ENCODE measurements at regions not wholly inside any gene's neighbourhood (a gene's known extent, or its start where the extent isn't known, plus 50 kb on each side); places are given as distances from the start of the nearest gene placed in this dataset.

GRCh38 chr7:120089968-120090367, 183.0 kb upstream of the KCND2 start:
- TF ChIP-seq CTCF (IDR thresholded peaks at IDR 0.05) (no peak), EZH2 (IDR thresholded peaks at IDR 0.05; ENCODE audit: borderline replicate concordance, insufficient read depth, low read depth, low read length, poor library complexity, severe bottlenecking) (no peak)
- Mint-ChIP-seq H3K4me3 (no peak overlapping the region), H3K27me3 (no peaks in the 10 kb centered on the region), H3K4me1 (no peaks in the 10 kb centered on the region), H3K27ac (no peak overlapping the region), H3K9me3 (ENCODE audit: insufficient read depth) (no peaks in the 10 kb centered on the region)
- 59% methylated on average over 4 of the region's 4 CpGs for WGBS (ENCODE audit: insufficient coverage)
- no peak overlapping the region for H3K4me2 ChIP-seq (replicated peaks; ENCODE audit: low read depth, low read length, poor library complexity, severe bottlenecking)
- H3K9ac ChIP-seq (ENCODE audit: low read length): no peak overlapping the region
- no peaks in the 10 kb centered on the region for H4K20me1 ChIP-seq (ENCODE audit: control insufficient read depth, insufficient read depth, low read length, poor library complexity, severe bottlenecking)
- H3K79me2 ChIP-seq (ENCODE audit: control insufficient read depth, insufficient read depth, low read length): no peaks in the 10 kb centered on the region
- H3K27ac ChIP-seq (ENCODE audit: low read length in 2 of 2): no peak overlapping the region
- intact Hi-C loops (cut with micrococcal nuclease): no loop called here
- H3K4me3 ChIP-seq (ENCODE audit: control extremely low read depth in 1 of 5, extremely low read depth in 1 of 5, insufficient read depth in 1 of 5, low read depth in 2 of 5, low read length in 4 of 5): no peak overlapping the region
- ChIA-PET POLR2A (no interaction called here), CTCF (no interaction called here)
- ATAC-seq (ENCODE audit: low read depth) (no peak), DNase-seq (no peak)
- H3K27me3 ChIP-seq (replicated peaks in 1 of 4; ENCODE audit: control extremely low read depth in 1 of 4, control insufficient read depth in 3 of 4, insufficient read depth in 4 of 4, low read length in 3 of 4): no peaks in the 10 kb centered on the region
- H2AFZ ChIP-seq (ENCODE audit: insufficient read depth, low read depth, low read length, poor library complexity, severe bottlenecking): no peak overlapping the region
- no peaks in the 10 kb centered on the region for H3K4me1 ChIP-seq (ENCODE audit: control insufficient read depth in 2 of 2, insufficient read depth in 2 of 2, low read length in 2 of 2)
- H3K9me3 ChIP-seq (ENCODE audit: control extremely low read depth in 1 of 3, control insufficient read depth in 2 of 3, insufficient read depth in 1 of 3, low read length in 2 of 3): no peaks in the 10 kb centered on the region
- H3K36me3 ChIP-seq (replicated peaks in 1 of 2; ENCODE audit: control extremely low read depth in 1 of 2, control insufficient read depth in 1 of 2, extremely low read depth in 1 of 2, insufficient read depth in 2 of 2, low read length in 1 of 2): no peaks in the 10 kb centered on the region

- Mint-ChIP-seq H3K27me3 (no peaks in the 10 kb centered on the region), H3K9me3 (ENCODE audit: insufficient read depth) (peaks cover 2% of the 10 kb centered on the region), H3K27ac (no peak overlapping the region), H3K4me1 (no peaks in the 10 kb centered on the region), H3K4me3 (no peak overlapping the region)
- POLR2A ChIA-PET: no interaction called here
- H3K27me3 ChIP-seq (replicated peaks in 1 of 4; ENCODE audit: control extremely low read depth in 1 of 4, control insufficient read depth in 3 of 4, insufficient read depth in 4 of 4, low read length in 3 of 4): no peaks in the 10 kb centered on the region
- no peak overlapping the region for H3K27ac ChIP-seq (ENCODE audit: low read length in 2 of 2)
- WGBS (ENCODE audit: insufficient coverage): 70% methylated on average over 3 of the region's 3 CpGs
- CTCF ChIA-PET: no interaction called here
- no peak for TF ChIP-seq EZH2 (IDR thresholded peaks at IDR 0.05; ENCODE audit: borderline replicate concordance, insufficient read depth, low read depth, low read length, poor library complexity, severe bottlenecking)
- TF ChIP-seq CTCF (IDR thresholded peaks at IDR 0.05): no peak
- no peak overlapping the region for H2AFZ ChIP-seq (ENCODE audit: insufficient read depth, low read depth, low read length, poor library complexity, severe bottlenecking)
- ATAC-seq (ENCODE audit: low read depth) (no peak), DNase-seq (no peak)
- no peaks in the 10 kb centered on the region for H3K4me1 ChIP-seq (ENCODE audit: control insufficient read depth in 2 of 2, insufficient read depth in 2 of 2, low read length in 2 of 2)
- no peaks in the 10 kb centered on the region for H3K36me3 ChIP-seq (replicated peaks in 1 of 2; ENCODE audit: control extremely low read depth in 1 of 2, control insufficient read depth in 1 of 2, extremely low read depth in 1 of 2, insufficient read depth in 2 of 2, low read length in 1 of 2)
- H4K20me1 ChIP-seq (ENCODE audit: control insufficient read depth, insufficient read depth, low read length, poor library complexity, severe bottlenecking): no peaks in the 10 kb centered on the region
- no peaks in the 10 kb centered on the region for H3K79me2 ChIP-seq (ENCODE audit: control insufficient read depth, insufficient read depth, low read length)
- no peak overlapping the region for H3K9ac ChIP-seq (ENCODE audit: low read length)
- intact Hi-C loops (cut with micrococcal nuclease): no loop called here
- H3K4me3 ChIP-seq (ENCODE audit: control extremely low read depth in 1 of 5, extremely low read depth in 1 of 5, insufficient read depth in 1 of 5, low read depth in 2 of 5, low read length in 4 of 5): no peak overlapping the region
- H3K4me2 ChIP-seq (replicated peaks; ENCODE audit: low read depth, low read length, poor library complexity, severe bottlenecking): no peak overlapping the region
- H3K9me3 ChIP-seq (ENCODE audit: control extremely low read depth in 1 of 3, control insufficient read depth in 2 of 3, insufficient read depth in 1 of 3, low read length in 2 of 3): no peaks in the 10 kb centered on the region
These were observed 181.2 kb upstream of the KCND2 start for GRCh38 chr7:120091807-120092206.
